Karpas-422 (cell line): ENCODE measurements at regions not wholly inside any gene's neighbourhood (a gene's known extent, or its start where the extent isn't known, plus 50 kb on each side); places are given as distances from the start of the nearest gene placed in this dataset.

Experiments
- DNase-seq: peaks from one replicate; pipeline ENCODE4 v3.0.0-alpha.2; 2015
- H2AFZ ChIP-seq: fragments of 200-600 bp; sonication (generic); 2 replicates; pipeline ENCODE4 v1.6.1; 2014; ENCODE audit warnings: antibody characterized with exemption, low read length, mixed read lengths
- H3K27ac ChIP-seq: fragments of 200-600 bp; sonication (generic); 2 replicates; pipeline ENCODE4 v1.5.1; 2014; ENCODE audit warnings: mild to moderate bottlenecking, low read length, moderate library complexity
- H3K27me3 ChIP-seq: fragments of 200-600 bp; sonication (generic); 2 replicates; pipeline ENCODE4 v1.6.1; 2014; ENCODE audit warnings: low read length, mixed read lengths
- H3K36me3 ChIP-seq: fragments of 200-600 bp; sonication (generic); 2 replicates; pipeline ENCODE4 v1.6.1; 2014; ENCODE audit warnings: low read length, mixed read lengths; ENCODE audit not compliant: insufficient read depth
- H3K4me1 ChIP-seq: fragments of 200-600 bp; sonication (generic); 2 replicates; pipeline ENCODE4 v1.6.1; 2014; ENCODE audit warnings: mild to moderate bottlenecking, low read length, mixed read lengths
- H3K4me2 ChIP-seq: fragments of 200-600 bp; sonication (generic); 2 replicates; pipeline ENCODE4 v1.6.1; 2014; ENCODE audit warnings: low read length, low read depth, mild to moderate bottlenecking; ENCODE audit not compliant: poor library complexity, severe bottlenecking
- H3K4me3 ChIP-seq: fragments of 200-600 bp; sonication (generic); 2 replicates; pipeline ENCODE4 v1.5.1; 2014; ENCODE audit warnings: mild to moderate bottlenecking, antibody characterized with exemption, low read length, mixed read lengths
- H3K79me2 ChIP-seq: fragments of 200-600 bp; sonication (generic); 2 replicates; pipeline ENCODE4 v1.6.1; 2014; ENCODE audit warnings: mild to moderate bottlenecking, low read length, mixed read lengths
- H3K9ac ChIP-seq: fragments of 200-600 bp; sonication (generic); 2 replicates; pipeline ENCODE4 v1.6.0; 2014; ENCODE audit warnings: low read length
- H3K9me2 ChIP-seq: fragments of 200-600 bp; sonication (generic), shearing (Covaris generic); replicated peaks from 2 replicates; pipeline ENCODE4 v1.6.0; 2014; ENCODE audit warnings: mild to moderate bottlenecking, low read length, moderate library complexity; ENCODE audit not compliant: insufficient read depth
- H3K9me3 ChIP-seq: fragments of 300-700, 200-600 bp; sonication (generic); 2 replicates; pipeline ENCODE4 v1.6.1; 2014; ENCODE audit warnings: low read length, mixed read lengths
- H4K20me1 ChIP-seq: fragments of 200-600 bp; sonication (generic); 2 replicates; pipeline ENCODE4 v1.6.1; 2014; ENCODE audit warnings: mild to moderate bottlenecking, antibody characterized with exemption, low read length, low read depth; ENCODE audit not compliant: insufficient read depth

- no peaks in the 10 kb centered on the region for H3K27me3 ChIP-seq
- DNase-seq: no peak
- no peaks in the 10 kb centered on the region for H3K79me2 ChIP-seq
- H3K9me2 ChIP-seq: no peaks in the 10 kb centered on the region
- H3K27ac ChIP-seq: no peak overlapping the region
- H2AFZ ChIP-seq: no peak overlapping the region
- H3K4me3 ChIP-seq: no peak overlapping the region
- H3K9me3 ChIP-seq: no peaks in the 10 kb centered on the region
- no peaks in the 10 kb centered on the region for H4K20me1 ChIP-seq
- no peak overlapping the region for H3K9ac ChIP-seq
- H3K4me1 ChIP-seq: no peaks in the 10 kb centered on the region
- no peaks in the 10 kb centered on the region for H3K36me3 ChIP-seq
- H3K4me2 ChIP-seq: no peak overlapping the region
Measured at GRCh38 chr4:89482926-89483595, 175.5 kb upstream of the GPRIN3 start.

- Histone ChIP-seq H2AFZ (no peak overlapping the region), H3K4me3 (no peak overlapping the region), H3K4me2 (no peak overlapping the region), H3K9me3 (no peaks in the 10 kb centered on the region), H3K79me2 (no peaks in the 10 kb centered on the region), H4K20me1 (no peaks in the 10 kb centered on the region), H3K9me2 (no peaks in the 10 kb centered on the region), H3K36me3 (no peaks in the 10 kb centered on the region), H3K4me1 (no peaks in the 10 kb centered on the region), H3K9ac (no peak overlapping the region), H3K27ac (no peak overlapping the region), H3K27me3 (no peaks in the 10 kb centered on the region)
- DNase-seq: peak; percentile 70
Measured at GRCh38 chr4:89482251-89482650, 174.7 kb upstream of the GPRIN3 start.

GRCh38 chr4:89469930-89470375 is 162.4 kb upstream of the GPRIN3 start:
- DNase-seq: no peak
- no peaks in the 10 kb centered on the region for H3K79me2 ChIP-seq
- no peak overlapping the region for H3K9ac ChIP-seq
- H3K4me1 ChIP-seq: no peaks in the 10 kb centered on the region
- H2AFZ ChIP-seq: no peak overlapping the region
- no peak overlapping the region for H3K4me3 ChIP-seq
- no peak overlapping the region for H3K4me2 ChIP-seq
- H3K9me3 ChIP-seq: no peaks in the 10 kb centered on the region
- no peaks in the 10 kb centered on the region for H4K20me1 ChIP-seq
- no peak overlapping the region for H3K27ac ChIP-seq
- no peaks in the 10 kb centered on the region for H3K36me3 ChIP-seq
- H3K9me2 ChIP-seq: no peaks in the 10 kb centered on the region
- H3K27me3 ChIP-seq: no peaks in the 10 kb centered on the region

- H3K79me2 ChIP-seq: no peaks in the 10 kb centered on the region
- H3K9me2 ChIP-seq: no peaks in the 10 kb centered on the region
- no peak overlapping the region for H3K9ac ChIP-seq
- H3K9me3 ChIP-seq: no peaks in the 10 kb centered on the region
- DNase-seq: no peak
- no peak overlapping the region for H2AFZ ChIP-seq
- no peaks in the 10 kb centered on the region for H3K27me3 ChIP-seq
- H3K4me1 ChIP-seq: no peaks in the 10 kb centered on the region
- no peaks in the 10 kb centered on the region for H4K20me1 ChIP-seq
- no peak overlapping the region for H3K4me3 ChIP-seq
- H3K27ac ChIP-seq: no peak overlapping the region
- H3K36me3 ChIP-seq: no peaks in the 10 kb centered on the region
- H3K4me2 ChIP-seq: no peak overlapping the region
Measured at GRCh38 chr4:89469516-89469915, 161.9 kb upstream of the GPRIN3 start.

GRCh38 chr4:89468602-89469001 is 161.0 kb upstream of the GPRIN3 start:
- no peak overlapping the region for H3K9ac ChIP-seq
- no peaks in the 10 kb centered on the region for H3K9me3 ChIP-seq
- no peak overlapping the region for H3K27ac ChIP-seq
- H2AFZ ChIP-seq: no peak overlapping the region
- no peaks in the 10 kb centered on the region for H3K36me3 ChIP-seq
- no peaks in the 10 kb centered on the region for H3K79me2 ChIP-seq
- DNase-seq: no peak
- H3K9me2 ChIP-seq: no peaks in the 10 kb centered on the region
- no peak overlapping the region for H3K4me3 ChIP-seq
- no peaks in the 10 kb centered on the region for H4K20me1 ChIP-seq
- H3K4me2 ChIP-seq: no peak overlapping the region
- no peaks in the 10 kb centered on the region for H3K27me3 ChIP-seq
- H3K4me1 ChIP-seq: no peaks in the 10 kb centered on the region

- DNase-seq: no peak
- Histone ChIP-seq H3K79me2 (no peaks in the 10 kb centered on the region), H3K4me3 (no peak overlapping the region), H3K36me3 (no peaks in the 10 kb centered on the region), H3K9me2 (no peaks in the 10 kb centered on the region), H3K9me3 (no peaks in the 10 kb centered on the region), H3K4me2 (no peak overlapping the region), H3K4me1 (no peaks in the 10 kb centered on the region), H2AFZ (no peak overlapping the region), H4K20me1 (no peaks in the 10 kb centered on the region), H3K27ac (no peak overlapping the region), H3K27me3 (no peaks in the 10 kb centered on the region), H3K9ac (no peak overlapping the region)
Measured at GRCh38 chr4:89463341-89463740, 155.7 kb upstream of the GPRIN3 start.

GRCh38 chr4:89447543-89447942 is 139.9 kb upstream of the GPRIN3 start:
- H3K9ac ChIP-seq: no peak overlapping the region
- H3K27ac ChIP-seq: no peak overlapping the region
- no peak overlapping the region for H2AFZ ChIP-seq
- H3K4me3 ChIP-seq: no peak overlapping the region
- DNase-seq: no peak
- no peaks in the 10 kb centered on the region; the same call in 1 of the 2 replicates for H3K36me3 ChIP-seq
- peaks cover 2% of the 10 kb centered on the region; the same call in 1 of the 2 replicates for H3K27me3 ChIP-seq
- H3K4me1 ChIP-seq: no peaks in the 10 kb centered on the region
- H3K4me2 ChIP-seq: no peak overlapping the region
- no peaks in the 10 kb centered on the region for H4K20me1 ChIP-seq
- no peaks in the 10 kb centered on the region for H3K9me3 ChIP-seq
- H3K9me2 ChIP-seq: no peaks in the 10 kb centered on the region
- no peaks in the 10 kb centered on the region for H3K79me2 ChIP-seq

- Histone ChIP-seq H3K9ac (no peak overlapping the region), H3K36me3 (no peaks in the 10 kb centered on the region; the same call in 1 of the 2 replicates), H3K79me2 (no peaks in the 10 kb centered on the region), H4K20me1 (no peaks in the 10 kb centered on the region), H2AFZ (no peak overlapping the region), H3K4me3 (no peak overlapping the region), H3K9me3 (no peaks in the 10 kb centered on the region), H3K27ac (no peak overlapping the region), H3K27me3 (peaks cover 2% of the 10 kb centered on the region; the same call in 1 of the 2 replicates), H3K9me2 (no peaks in the 10 kb centered on the region), H3K4me1 (no peaks in the 10 kb centered on the region), H3K4me2 (no peak overlapping the region)
- no peak for DNase-seq
Measured at GRCh38 chr4:89446193-89446592, 138.6 kb upstream of the GPRIN3 start.
